LHCN-M2 (cell line): ENCODE measurements at regions not wholly inside any gene's neighbourhood (a gene's known extent, or its start where the extent isn't known, plus 50 kb on each side); places are given as distances from the start of the nearest gene placed in this dataset.

Source experiments
- DNase-seq: peaks from one replicate; pipeline ENCODE4 v3.0.0-alpha.2; 2012; ENCODE audit warnings: low read depth

- peak; percentile 48 for DNase-seq
Measured at GRCh38 chr14:54343272-54344121, 53.3 kb upstream of the CDKN3 start.

GRCh38 chr14:54344445-54344844 is 52.4 kb upstream of the CDKN3 start:
- DNase-seq, result no peak

- no peak for DNase-seq
Measured at GRCh38 chr14:54346257-54346656, 50.5 kb upstream of the CDKN3 start.
